ENCODE measurements at regions not wholly inside any gene's neighbourhood (a gene's known extent, or its start where the extent isn't known, plus 50 kb on each side); places are given as distances from the start of the nearest gene placed in this dataset.
A peak's percentile ranks its signal among the peaks of the same experiment; 100 is the strongest.

DNA sequence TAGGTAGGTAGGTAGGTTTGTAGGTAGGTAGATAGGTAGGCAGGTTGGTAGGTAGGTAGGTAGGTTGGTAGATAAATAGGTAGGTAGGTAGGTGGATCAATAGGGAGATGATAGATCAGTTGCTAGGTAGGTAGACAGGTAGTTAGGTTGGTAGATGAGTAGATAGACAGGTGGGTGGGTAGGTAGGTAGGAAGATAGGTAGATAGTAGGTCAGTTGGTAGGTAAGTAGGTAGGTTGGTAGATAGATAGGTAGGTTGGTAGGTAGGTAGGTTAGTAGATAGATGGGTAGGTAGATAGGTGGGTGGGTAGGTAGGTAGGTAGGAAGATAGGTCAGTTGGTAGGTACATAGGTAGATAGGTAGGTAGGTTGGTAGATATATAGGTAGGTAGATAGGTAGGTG is 72.0 kb upstream of the PDE10A start:
- intact Hi-C loops (cut with DNase I; ENCODE audit: low total_unique reads): no loop called here
- H3K4me3 ChIP-seq (ENCODE audit: low read depth, poor library complexity, severe bottlenecking): no peak overlapping the region
- TF ChIP-seq POLR2A (IDR thresholded peaks at IDR 0.05): no peak
- TF ChIP-seq, protein P1, sequence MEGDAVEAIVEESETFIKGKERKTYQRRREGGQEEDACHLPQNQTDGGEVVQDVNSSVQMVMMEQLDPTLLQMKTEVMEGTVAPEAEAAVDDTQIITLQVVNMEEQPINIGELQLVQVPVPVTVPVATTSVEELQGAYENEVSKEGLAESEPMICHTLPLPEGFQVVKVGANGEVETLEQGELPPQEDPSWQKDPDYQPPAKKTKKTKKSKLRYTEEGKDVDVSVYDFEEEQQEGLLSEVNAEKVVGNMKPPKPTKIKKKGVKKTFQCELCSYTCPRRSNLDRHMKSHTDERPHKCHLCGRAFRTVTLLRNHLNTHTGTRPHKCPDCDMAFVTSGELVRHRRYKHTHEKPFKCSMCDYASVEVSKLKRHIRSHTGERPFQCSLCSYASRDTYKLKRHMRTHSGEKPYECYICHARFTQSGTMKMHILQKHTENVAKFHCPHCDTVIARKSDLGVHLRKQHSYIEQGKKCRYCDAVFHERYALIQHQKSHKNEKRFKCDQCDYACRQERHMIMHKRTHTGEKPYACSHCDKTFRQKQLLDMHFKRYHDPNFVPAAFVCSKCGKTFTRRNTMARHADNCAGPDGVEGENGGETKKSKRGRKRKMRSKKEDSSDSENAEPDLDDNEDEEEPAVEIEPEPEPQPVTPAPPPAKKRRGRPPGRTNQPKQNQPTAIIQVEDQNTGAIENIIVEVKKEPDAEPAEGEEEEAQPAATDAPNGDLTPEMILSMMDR (IDR thresholded peaks at IDR 0.05): no peak
- DNase-seq (ENCODE audit: low spot score in 2 of 2): no peak

DNA sequence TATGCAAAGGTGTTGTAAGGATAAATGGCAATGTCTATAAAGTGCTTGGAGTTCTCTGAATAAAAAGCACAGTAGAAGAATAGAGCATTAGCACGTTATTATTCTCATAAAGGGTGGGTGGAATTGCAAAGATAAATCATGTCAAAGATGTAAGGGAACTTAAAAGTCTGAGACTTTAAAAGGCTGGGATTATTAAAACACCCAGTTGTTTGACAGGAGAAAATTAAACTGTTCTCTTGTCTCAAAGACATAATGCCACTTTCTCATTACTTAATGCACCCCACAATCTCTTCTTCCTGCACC is 70.4 kb upstream of the PDE10A start:
- TF ChIP-seq, protein P1 (IDR thresholded peaks at IDR 0.05): no peak
- TF ChIP-seq POLR2A (IDR thresholded peaks at IDR 0.05): no peak
- no peak for DNase-seq (ENCODE audit: low spot score in 2 of 2)
- H3K4me3 ChIP-seq (ENCODE audit: low read depth, poor library complexity, severe bottlenecking): no peak overlapping the region
- 34 to 79% methylated on average over 1 of the region's 1 CpG for WGBS, 2 donors
- intact Hi-C loops (cut with DNase I; ENCODE audit: low total_unique reads): no loop called here

DNA sequence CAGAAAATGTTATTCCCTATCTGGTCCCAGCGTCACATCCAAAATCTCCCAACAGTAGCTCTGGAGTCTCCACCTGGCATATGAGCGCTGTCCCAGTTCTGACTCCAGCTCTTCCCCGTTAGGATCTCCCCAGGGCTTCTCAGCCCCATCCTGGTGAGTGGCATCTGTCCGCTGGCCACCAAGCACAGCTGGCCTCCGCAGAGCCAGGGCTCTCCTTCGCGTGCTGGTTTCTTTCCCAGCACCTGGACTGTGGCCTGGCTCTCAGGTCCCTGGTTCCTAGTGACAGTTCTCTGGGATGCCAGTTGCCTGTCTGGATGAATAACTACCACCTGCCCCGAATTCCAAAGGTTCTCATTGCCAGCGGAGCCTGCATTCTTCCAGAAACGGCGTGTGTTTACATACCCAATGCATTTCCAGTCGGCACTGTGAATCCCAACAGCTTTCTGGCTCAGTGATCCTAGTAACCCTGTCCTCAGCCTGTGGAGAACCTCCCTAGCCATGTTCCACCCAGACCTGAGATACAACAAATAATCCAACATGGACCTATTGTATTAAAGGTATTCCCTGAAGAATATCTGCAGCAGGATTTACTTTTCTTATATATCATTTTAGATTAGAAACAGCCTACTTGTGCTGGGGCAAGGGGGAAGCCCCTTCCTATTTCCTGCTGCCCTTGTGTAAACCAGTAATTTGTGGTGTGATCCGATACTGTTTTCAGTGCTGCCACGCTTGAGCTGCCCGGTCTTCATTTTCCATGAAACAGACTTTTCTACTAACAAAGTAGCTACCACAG is 69.9 kb upstream of the PDE10A start:
- WGBS, 2 donors: 75 to 76% methylated on average over 15 of the region's 15 CpGs
- TF ChIP-seq, protein P1 (IDR thresholded peaks at IDR 0.05): no peak
- TF ChIP-seq POLR2A (IDR thresholded peaks at IDR 0.05): no peak
- DNase-seq (ENCODE audit: low spot score in 2 of 2): peak in 1 of 2 donors; percentile 72
- no peak overlapping the region for H3K4me3 ChIP-seq (ENCODE audit: low read depth, poor library complexity, severe bottlenecking)
- intact Hi-C loops (cut with DNase I; ENCODE audit: low total_unique reads): no loop called here

DNA sequence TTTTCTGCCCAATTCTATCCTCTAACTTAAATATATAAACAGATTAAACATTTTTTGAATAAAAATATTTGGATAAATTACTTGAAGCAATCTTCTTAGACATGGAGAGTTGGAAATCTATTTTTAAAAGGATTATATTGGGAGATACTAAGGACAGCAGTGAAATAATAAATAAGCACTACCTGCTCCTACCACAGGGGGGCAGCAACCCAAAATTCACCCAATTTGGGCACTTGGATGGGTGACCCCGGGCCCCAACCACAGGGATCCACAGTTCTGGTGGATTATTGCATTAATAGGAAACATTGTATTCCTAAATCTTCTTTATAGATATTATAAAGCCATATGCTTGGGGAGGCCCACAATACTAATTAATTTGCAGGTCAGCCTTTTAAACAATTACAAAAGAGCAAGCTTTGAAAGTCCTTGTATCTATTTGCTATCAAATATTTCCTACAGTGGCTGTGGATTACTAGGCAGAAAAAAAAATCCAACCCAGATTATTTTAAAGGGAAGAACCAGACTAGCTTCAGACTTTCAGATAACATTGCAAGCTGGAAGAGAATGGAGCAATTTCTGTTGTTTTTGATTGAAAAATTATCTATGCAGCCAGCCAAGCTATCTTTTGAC is 66.4 kb upstream of the PDE10A start:
- no peak overlapping the region for H3K4me3 ChIP-seq (ENCODE audit: low read depth, poor library complexity, severe bottlenecking)
- DNase-seq (ENCODE audit: low spot score in 2 of 2): peak; percentile 25 to 70
- WGBS, 2 donors: 0 to 3% methylated on average over 1 of the region's 1 CpG
- intact Hi-C loops (cut with DNase I; ENCODE audit: low total_unique reads): loop anchor here (10.0 kb wide), 1 partner anchor 125 kb away; no protein-coding TSS in a partner anchor
- TF ChIP-seq, protein P1 (IDR thresholded peaks at IDR 0.05): no peak
- TF ChIP-seq POLR2A (IDR thresholded peaks at IDR 0.05): no peak

DNA sequence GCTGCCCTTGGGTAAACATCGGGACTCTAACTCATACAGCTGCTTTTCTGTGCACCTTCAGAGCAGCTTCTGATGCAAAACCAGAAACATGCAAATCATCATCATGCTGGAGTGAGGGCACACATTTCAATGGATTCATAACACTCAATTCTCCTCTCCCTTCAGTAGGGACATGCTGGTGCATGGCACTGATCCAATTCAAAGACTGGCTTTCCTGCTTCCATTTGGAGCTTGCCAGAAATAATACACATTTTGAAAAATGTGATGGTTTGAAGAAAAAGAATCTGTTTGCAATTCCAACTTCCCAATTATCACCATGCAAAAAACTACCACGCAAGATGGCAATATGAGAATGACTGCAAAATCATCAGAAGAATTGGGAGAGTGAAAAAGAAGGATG is 65.2 kb upstream of the PDE10A start:
- TF ChIP-seq, protein P1 (IDR thresholded peaks at IDR 0.05): no peak
- no peak for TF ChIP-seq POLR2A (IDR thresholded peaks at IDR 0.05)
- no peak overlapping the region for H3K4me3 ChIP-seq (ENCODE audit: low read depth, poor library complexity, severe bottlenecking)
- WGBS, 2 donors: 66 to 77% methylated on average over 2 of the region's 2 CpGs
- DNase-seq (ENCODE audit: low spot score in 2 of 2): no peak
- intact Hi-C loops (cut with DNase I; ENCODE audit: low total_unique reads): loop anchor here (10.0 kb wide), 1 partner anchor 127 kb away; no protein-coding TSS in a partner anchor

Data from lower leg skin (tissue), 4 donors.